GM12878 (cell line): ENCODE measurements at regions not wholly inside any gene's neighbourhood (a gene's known extent, or its start where the extent isn't known, plus 50 kb on each side); places are given as distances from the start of the nearest gene placed in this dataset.

ENCODE experiments used
- ATAC-seq: fragments of 200-7000 bp; cut with Tn5 transposase; 3 replicates; pipeline ENCODE4 v1.9.1; 2020; ENCODE audit warnings: mild to moderate bottlenecking, moderate library complexity
- BruUV-seq: library from RNA; stranded (reverse); fragments of 400-500 nt; replicated peaks from 2 replicates; lab custom pipeline; 2021; lab: Mats Ljungman, UMichigan
- CTCF ChIA-PET: fragments of 300-600 bp; sonication (Branson Sonifier 250); formaldehyde crosslinking; extraction: SDS; loops from one replicate; lab custom pipeline; 2021; ENCODE audit warnings: inconsistent platforms; lab: Yijun Ruan, JAX
- POLR2A ChIA-PET: fragments of 350-600 bp; formaldehyde crosslinking; extraction: SDS; loops from one replicate; lab custom pipeline; 2021; ENCODE audit warnings: inconsistent platforms; lab: Charles Lee
- RAD21 ChIA-PET: fragments of 300-600 bp; sonication (Branson Sonifier 250); formaldehyde crosslinking; loops from one replicate; lab custom pipeline; 2023; ENCODE audit warnings: antibody characterized with exemption; ENCODE audit not compliant: unreplicated experiment; lab: Charles Lee
- SMC1A ChIA-PET: fragments of 300-600 bp; sonication (Branson Sonifier 250); formaldehyde crosslinking; loops from one replicate; lab custom pipeline; 2023; ENCODE audit not compliant: unreplicated experiment, uncharacterized antibody; lab: Charles Lee
- DNase-seq: peaks from one replicate; pipeline ENCODE4 v3.0.0-alpha.2; 2011; ENCODE audit warnings: low read depth, low spot score
- FAIRE-seq: peaks from 3 replicates; lab custom pipeline; 2011; peaks lifted over from hg19 to GRCh38; lab: Jason Lieb, UNC
- H2AFZ ChIP-seq: 2 replicates; pipeline ENCODE4 v1.6.0; 2011; ENCODE audit warnings: low read depth, low read length, control low read depth; ENCODE audit not compliant: control insufficient read depth
- H3K27ac ChIP-seq: 2 replicates; pipeline ENCODE4 v1.5.1; 2011; ENCODE audit warnings: control low read depth; ENCODE audit not compliant: control insufficient read depth, insufficient read depth
- H3K27me3 ChIP-seq, 2 experiments: replicated peaks in 1 of 2; 2 replicates each; pipeline versions ENCODE4 v1.6.0 to v1.6.1; 2011; ENCODE audit warnings: low read length in 1 of 2; ENCODE audit not compliant: control insufficient read depth in 2 of 2, insufficient read depth in 2 of 2
- H3K36me3 ChIP-seq, 2 experiments: 2 replicates each; pipeline ENCODE4 v1.5.1; 2011; ENCODE audit warnings: low read length in 1 of 2; ENCODE audit not compliant: control insufficient read depth in 2 of 2, insufficient read depth in 2 of 2
- H3K4me1 ChIP-seq: 2 replicates; pipeline ENCODE4 v1.6.1; 2011; ENCODE audit warnings: mild to moderate bottlenecking, low read length, moderate library complexity, mixed read lengths; ENCODE audit not compliant: control insufficient read depth, insufficient read depth
- H3K4me2 ChIP-seq: 2 replicates; pipeline ENCODE4 v1.6.0; 2011; ENCODE audit warnings: control low read depth; ENCODE audit not compliant: control insufficient read depth, insufficient read depth
- H3K4me3 ChIP-seq: fragments of 200-600 bp; sonication (generic); 2 replicates; pipeline ENCODE4 v1.5.1; 2016
- H3K79me2 ChIP-seq: 2 replicates; pipeline ENCODE4 v1.6.0; 2011; ENCODE audit warnings: low read length; ENCODE audit not compliant: control insufficient read depth, insufficient read depth
- H3K9ac ChIP-seq: 2 replicates; pipeline ENCODE4 v1.8.0; 2011; ENCODE audit warnings: low read length, control low read depth, mixed read lengths; ENCODE audit not compliant: control insufficient read depth, insufficient read depth
- H3K9me3 ChIP-seq: replicated peaks from 3 replicates; pipeline ENCODE4 v1.5.1; 2011; ENCODE audit warnings: mild to moderate bottlenecking, low read length; ENCODE audit not compliant: control insufficient read depth, insufficient read depth
- H4K20me1 ChIP-seq: 2 replicates; pipeline ENCODE4 v1.6.0; 2011; ENCODE audit not compliant: control insufficient read depth, insufficient read depth
- CBX5 ChIP-seq: sonication (generic); IDR thresholded peaks from 2 replicates; pipeline ENCODE4 v1.6.1; 2016; ENCODE audit warnings: low read depth, moderate library complexity, mild to moderate bottlenecking, inconsistent platforms
- CEBPB ChIP-seq, 2 experiments: fragments of 150-350 bp in 1 of 2; IDR thresholded peaks; 2 replicates each; pipeline ENCODE4 v1.6.1; 2012 to 2014; ENCODE audit warnings: low read depth in 2 of 2, low read length in 2 of 2, borderline replicate concordance in 1 of 2, inconsistent platforms in 1 of 2
- CHD2 ChIP-seq: IDR thresholded peaks from 2 replicates; pipeline ENCODE4 v1.6.1; 2011; ENCODE audit warnings: low read depth, low read length, improper control_type of control experiment, borderline replicate concordance
- CREM ChIP-seq: IDR thresholded peaks from 2 replicates; pipeline ENCODE4 v1.6.1; 2014; ENCODE audit warnings: antibody characterized with exemption, low read depth
- EP300 ChIP-seq, 2 experiments: fragments of 150-350 bp in 1 of 2; IDR thresholded peaks; 2 replicates each; pipeline ENCODE4 v1.6.1; 2011 to 2012; ENCODE audit warnings: low read depth in 2 of 2, low read length in 2 of 2, borderline replicate concordance in 1 of 2, improper control_type of control experiment in 1 of 2, inconsistent platforms in 1 of 2; ENCODE audit not compliant: control insufficient read depth in 1 of 2
- ESRRA ChIP-seq: IDR thresholded peaks from 2 replicates; pipeline ENCODE4 v1.6.1; 2012; ENCODE audit warnings: mild to moderate bottlenecking, low read length, improper control_type of control experiment
- GABPA ChIP-seq: IDR thresholded peaks from 2 replicates; pipeline ENCODE4 v1.6.1; 2014; ENCODE audit warnings: antibody characterized with exemption, low read depth, mild to moderate bottlenecking, inconsistent platforms
- GATAD2B ChIP-seq: fragments of 450-650 bp; conservative IDR thresholded peaks from 2 replicates; pipeline ENCODE4 v1.6.1; 2017; ENCODE audit warnings: low read depth, mild to moderate bottlenecking, moderate library complexity
- JUNB ChIP-seq: IDR thresholded peaks from 2 replicates; pipeline ENCODE4 v1.6.1; 2016; ENCODE audit warnings: antibody characterized with exemption, mild to moderate bottlenecking
- KAT2A ChIP-seq: conservative IDR thresholded peaks from 2 replicates; pipeline ENCODE4 v1.6.1; 2011; ENCODE audit warnings: low read depth, low read length; ENCODE audit not compliant: control insufficient read depth
- MTA3 ChIP-seq: IDR thresholded peaks from 2 replicates; pipeline ENCODE4 v1.6.1; 2012; ENCODE audit warnings: low read length, inconsistent platforms, borderline replicate concordance
- NFIC ChIP-seq: IDR thresholded peaks from 2 replicates; pipeline ENCODE4 v1.6.1; 2012; ENCODE audit warnings: low read depth, mild to moderate bottlenecking, inconsistent platforms, low read length, moderate library complexity
- POLR2AphosphoS5 ChIP-seq: IDR thresholded peaks from 2 replicates; pipeline ENCODE4 v1.6.1; 2011; ENCODE audit warnings: mild to moderate bottlenecking, low read length, inconsistent platforms
- RELA ChIP-seq: fragments of 450-650 bp; IDR thresholded peaks from 2 replicates; pipeline ENCODE4 v1.8.0; 2014; ENCODE audit warnings: borderline replicate concordance; ENCODE audit not compliant: partially characterized antibody
- SIX5 ChIP-seq: IDR thresholded peaks from 2 replicates; pipeline ENCODE4 v1.6.1; 2011; ENCODE audit warnings: mild to moderate bottlenecking, low read depth, low read length, moderate library complexity; ENCODE audit not compliant: severe bottlenecking
- TARDBP ChIP-seq: IDR thresholded peaks from 2 replicates; pipeline ENCODE4 v1.6.1; 2016; ENCODE audit warnings: borderline replicate concordance
- TCF3 ChIP-seq: IDR thresholded peaks from 2 replicates; pipeline ENCODE4 v1.6.1; 2012; ENCODE audit warnings: low read depth, mild to moderate bottlenecking, low read length, borderline replicate concordance; ENCODE audit not compliant: insufficient read depth
- ZNF274 ChIP-seq: IDR thresholded peaks from one replicate; pipeline ENCODE4 v1.8.0; 2011; ENCODE audit not compliant: insufficient read length, insufficient read depth
- whole genome bisulfite sequencing: methylation state at CpG from one replicate; pipeline ENCODE4 v1.1.6; 2016; ENCODE audit warnings: low lambda C conversion rate; ENCODE audit not compliant: insufficient replicate concordance, insufficient coverage; ENCODE audit errors: missing lambda C conversion rate; 5-methylcytosine and 5-hydroxymethylcytosine counted together
- in situ Hi-C: fragments of 300-500 bp; cut with MboI; formaldehyde crosslinking; loops from 9 replicates; pipeline ENCODE4 v1.14.3; 2018; ENCODE audit warnings: mixed read lengths
- intact Hi-C: fragments of 100-400 bp; cut with micrococcal nuclease; formaldehyde crosslinking; loops from one replicate; pipeline ENCODE4 v1.14.2; 2022; ENCODE audit not compliant: unreplicated experiment
- TF ChIP-seq, protein P1 (sequence below): fragments of 450-650 bp; IDR thresholded peaks from 2 replicates; pipeline ENCODE4 v1.6.1; 2017; ENCODE audit warnings: mild to moderate bottlenecking, moderate library complexity

DNA sequence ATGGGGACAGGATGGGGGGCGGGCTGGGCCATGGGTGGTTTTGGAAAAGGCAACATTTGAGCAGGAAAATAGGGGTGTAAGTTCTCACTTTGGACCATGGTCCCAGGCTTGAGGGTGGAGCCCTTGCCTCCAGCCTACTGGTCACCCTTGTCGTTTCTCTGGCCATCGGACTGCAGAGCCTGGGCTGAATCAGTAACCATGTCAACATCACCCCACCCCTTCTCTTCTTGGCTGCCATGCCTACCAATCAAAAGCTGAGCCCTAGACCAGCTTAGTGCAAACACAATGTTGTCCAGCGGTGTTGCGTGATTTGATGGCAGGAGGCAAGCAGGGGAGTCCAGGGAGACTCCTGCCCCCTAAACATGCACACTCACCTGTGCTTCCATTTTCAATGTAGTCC is 231.0 kb upstream of the KAZN start (continued):
- TF ChIP-seq, protein P1, sequence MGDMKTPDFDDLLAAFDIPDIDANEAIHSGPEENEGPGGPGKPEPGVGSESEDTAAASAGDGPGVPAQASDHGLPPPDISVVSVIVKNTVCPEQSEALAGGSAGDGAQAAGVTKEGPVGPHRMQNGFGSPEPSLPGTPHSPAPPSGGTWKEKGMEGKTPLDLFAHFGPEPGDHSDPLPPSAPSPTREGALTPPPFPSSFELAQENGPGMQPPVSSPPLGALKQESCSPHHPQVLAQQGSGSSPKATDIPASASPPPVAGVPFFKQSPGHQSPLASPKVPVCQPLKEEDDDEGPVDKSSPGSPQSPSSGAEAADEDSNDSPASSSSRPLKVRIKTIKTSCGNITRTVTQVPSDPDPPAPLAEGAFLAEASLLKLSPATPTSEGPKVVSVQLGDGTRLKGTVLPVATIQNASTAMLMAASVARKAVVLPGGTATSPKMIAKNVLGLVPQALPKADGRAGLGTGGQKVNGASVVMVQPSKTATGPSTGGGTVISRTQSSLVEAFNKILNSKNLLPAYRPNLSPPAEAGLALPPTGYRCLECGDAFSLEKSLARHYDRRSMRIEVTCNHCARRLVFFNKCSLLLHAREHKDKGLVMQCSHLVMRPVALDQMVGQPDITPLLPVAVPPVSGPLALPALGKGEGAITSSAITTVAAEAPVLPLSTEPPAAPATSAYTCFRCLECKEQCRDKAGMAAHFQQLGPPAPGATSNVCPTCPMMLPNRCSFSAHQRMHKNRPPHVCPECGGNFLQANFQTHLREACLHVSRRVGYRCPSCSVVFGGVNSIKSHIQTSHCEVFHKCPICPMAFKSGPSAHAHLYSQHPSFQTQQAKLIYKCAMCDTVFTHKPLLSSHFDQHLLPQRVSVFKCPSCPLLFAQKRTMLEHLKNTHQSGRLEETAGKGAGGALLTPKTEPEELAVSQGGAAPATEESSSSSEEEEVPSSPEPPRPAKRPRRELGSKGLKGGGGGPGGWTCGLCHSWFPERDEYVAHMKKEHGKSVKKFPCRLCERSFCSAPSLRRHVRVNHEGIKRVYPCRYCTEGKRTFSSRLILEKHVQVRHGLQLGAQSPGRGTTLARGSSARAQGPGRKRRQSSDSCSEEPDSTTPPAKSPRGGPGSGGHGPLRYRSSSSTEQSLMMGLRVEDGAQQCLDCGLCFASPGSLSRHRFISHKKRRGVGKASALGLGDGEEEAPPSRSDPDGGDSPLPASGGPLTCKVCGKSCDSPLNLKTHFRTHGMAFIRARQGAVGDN: no peak
- no peak for TF ChIP-seq POLR2AphosphoS5
- no peak for TF ChIP-seq NFIC
- no peak for TF ChIP-seq JUNB
- TF ChIP-seq, all 136 proteins: peak for 0

GRCh38 chr1:14369526-14370213 is 228.8 kb upstream of the KAZN start:
- intact Hi-C loops (no loop called here), in situ Hi-C loops (no loop called here)
- no peak overlapping the region for H3K4me2 ChIP-seq
- no peak overlapping the region for H3K27ac ChIP-seq
- no peaks in the 10 kb centered on the region for H3K27me3 ChIP-seq
- no peak for FAIRE-seq
- no peaks in the 10 kb centered on the region for H3K79me2 ChIP-seq
- H3K9me3 ChIP-seq: no peaks in the 10 kb centered on the region
- no peak for ATAC-seq
- no peak overlapping the region for H2AFZ ChIP-seq
- WGBS: 13% methylated on average over 5 of the region's 5 CpGs
- ChIA-PET POLR2A (no interaction called here), RAD21 (no interaction called here), SMC1A (no interaction called here), CTCF (no interaction called here)
- no peaks in the 10 kb centered on the region for H3K4me1 ChIP-seq
- no peak for DNase-seq
- no peak overlapping the region for H3K9ac ChIP-seq
- TF ChIP-seq ZNF274: no peak
- TF ChIP-seq GABPA: no peak
- no peak for TF ChIP-seq ESRRA
- no peak for TF ChIP-seq TARDBP
- TF ChIP-seq RELA: no peak
- TF ChIP-seq CEBPB (IDR thresholded peaks at IDR 0.05; ENCODE audit: borderline replicate concordance in 1 of 2, low read depth in 2 of 2, low read length in 2 of 2): no peak
- TF ChIP-seq CHD2: no peak
- TF ChIP-seq CREM: no peak
- TF ChIP-seq TCF3: no peak
- no peak for TF ChIP-seq KAT2A
- no peak for TF ChIP-seq SIX5
- no peak for TF ChIP-seq GATAD2B
- no peak for TF ChIP-seq CBX5
- no peak for TF ChIP-seq EP300 (IDR thresholded peaks at IDR 0.05; ENCODE audit: borderline replicate concordance in 1 of 2, control insufficient read depth in 1 of 2, low read depth in 2 of 2, low read length in 2 of 2)
- no peak for TF ChIP-seq MTA3
- no peaks in the 10 kb centered on the region for H3K36me3 ChIP-seq
- no TSS peak for BruUV-seq
- no peaks in the 10 kb centered on the region for H4K20me1 ChIP-seq
- no peak overlapping the region for H3K4me3 ChIP-seq
